GM21723 (cell line): ENCODE measurements at regions not wholly inside any gene's neighbourhood (a gene's known extent, or its start where the extent isn't known, plus 50 kb on each side); places are given as distances from the start of the nearest gene placed in this dataset.
"Not testable (repeated sequence)": the region's sequence is repeated elsewhere in the genome, so short reads cannot be mapped to it uniquely, and the experiment has no call there.

Experiments
- ATAC-seq: cut with Tn5 transposase; IDR thresholded peaks from one replicate; pipeline ENCODE4 v1.9.1; 2021; ENCODE audit warnings: mild to moderate bottlenecking, moderate library complexity; ENCODE audit not compliant: unreplicated experiment

GRCh38 chr20:25848222-25848621 lies 151.6 kb upstream of the ZNF337 start:
- ATAC-seq: no peak

- ATAC-seq: not testable (repeated sequence)
Measured at GRCh38 chr20:25844640-25845039, 148.0 kb upstream of the ZNF337 start.

- ATAC-seq: not testable (repeated sequence)
Measured at GRCh38 chr20:25813511-25813910, 116.9 kb upstream of the ZNF337 start.

- not testable (repeated sequence) for ATAC-seq
Measured at GRCh38 chr20:25798174-25798993, 101.7 kb upstream of the ZNF337 start.

- not testable (repeated sequence) for ATAC-seq
Measured at GRCh38 chr20:25797062-25797461, 100.4 kb upstream of the ZNF337 start.

GRCh38 chr20:25777241-25777640 lies 80.6 kb upstream of the ZNF337 start:
- ATAC-seq: not testable (repeated sequence)

- not testable (repeated sequence) for ATAC-seq
Measured at GRCh38 chr20:25774711-25775110, 78.1 kb upstream of the ZNF337 start.

GRCh38 chr20:25774203-25774602 lies 77.5 kb upstream of the ZNF337 start:
- ATAC-seq: not testable (repeated sequence)

- not testable (repeated sequence) for ATAC-seq
Measured at GRCh38 chr20:25772437-25772836, 75.8 kb upstream of the ZNF337 start.

- ATAC-seq: not testable (repeated sequence)
Measured at GRCh38 chr20:25771818-25772217, 75.2 kb upstream of the ZNF337 start.

- ATAC-seq: no peak
Measured at GRCh38 chr20:25761596-25761995, 64.9 kb upstream of the ZNF337 start.

GRCh38 chr20:25761046-25761445 lies 64.4 kb upstream of the ZNF337 start:
- not testable (repeated sequence) for ATAC-seq

GRCh38 chr20:25750765-25751696 lies 54.4 kb upstream of the ZNF337 start:
- ATAC-seq: peak; percentile 71

- no peak for ATAC-seq
Measured at GRCh38 chr20:25750220-25750764, 53.6 kb upstream of the ZNF337 start.

GRCh38 chr20:25749649-25750048 lies 53.0 kb upstream of the ZNF337 start:
- no peak for ATAC-seq
